ENCODE measurements at regions not wholly inside any gene's neighbourhood (a gene's known extent, or its start where the extent isn't known, plus 50 kb on each side); places are given as distances from the start of the nearest gene placed in this dataset.
A peak's percentile ranks its signal among the peaks of the same experiment; 100 is the strongest.

DNA sequence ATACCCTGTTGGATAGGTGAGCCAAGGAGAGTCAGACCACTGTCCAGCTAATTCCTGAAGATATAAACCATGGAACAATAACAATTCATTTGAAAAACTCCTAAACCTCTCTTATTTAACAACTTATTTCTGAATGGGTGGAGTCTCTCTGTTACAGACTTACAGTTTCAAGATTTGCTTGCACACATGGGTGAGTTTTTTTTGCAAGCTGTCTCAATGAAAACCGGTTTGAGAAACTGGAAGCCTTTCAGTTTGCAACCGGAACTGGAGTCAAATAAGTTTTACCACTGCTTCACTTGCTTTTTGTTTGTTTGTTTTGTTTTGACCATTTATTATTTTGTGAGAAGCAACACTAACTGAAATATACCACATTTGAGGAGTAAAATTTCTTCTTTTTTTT is 243.8 kb downstream of the MTERF1 start:
- no peak for DNase-seq

DNA sequence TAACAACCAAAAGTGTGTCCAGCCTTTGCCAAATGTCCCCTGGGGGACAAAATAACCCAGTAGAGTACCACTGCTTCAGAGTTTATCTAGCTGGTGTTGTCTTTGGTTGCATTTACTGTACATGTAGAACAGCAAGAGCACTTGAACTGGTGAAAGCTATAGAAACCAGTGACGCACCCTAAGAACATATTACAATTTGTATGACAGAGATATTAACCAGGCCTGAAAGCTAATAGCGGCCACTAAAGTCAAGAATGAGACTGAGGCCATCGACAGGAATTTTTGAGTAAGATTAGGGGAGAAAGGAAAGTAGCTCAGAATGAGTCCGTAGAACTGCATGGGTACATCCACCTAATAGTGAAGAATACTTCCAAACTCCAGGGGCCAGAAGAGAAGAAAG is 236.2 kb downstream of the MTERF1 start:
- DNase-seq = no peak

DNA sequence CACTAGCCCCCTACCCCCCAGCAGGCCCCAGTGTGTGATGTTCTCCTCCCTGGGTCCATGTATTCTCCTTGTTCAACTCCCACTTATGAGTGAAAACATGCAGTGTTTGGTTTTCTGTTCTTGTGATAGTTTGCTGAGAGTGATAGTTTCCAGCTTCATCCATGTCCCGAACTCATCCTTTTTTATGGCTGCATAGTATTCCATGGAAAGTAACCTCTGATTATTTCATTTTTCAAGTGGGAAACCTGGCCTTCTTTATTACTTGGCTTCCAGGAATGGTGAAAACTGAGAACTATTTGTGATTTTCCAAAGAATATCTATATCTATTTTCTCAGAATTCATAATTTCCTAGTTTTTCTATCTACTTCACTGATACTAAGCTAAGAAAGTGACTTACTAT is 235.0 kb downstream of the MTERF1 start:
- no peak for DNase-seq

DNA sequence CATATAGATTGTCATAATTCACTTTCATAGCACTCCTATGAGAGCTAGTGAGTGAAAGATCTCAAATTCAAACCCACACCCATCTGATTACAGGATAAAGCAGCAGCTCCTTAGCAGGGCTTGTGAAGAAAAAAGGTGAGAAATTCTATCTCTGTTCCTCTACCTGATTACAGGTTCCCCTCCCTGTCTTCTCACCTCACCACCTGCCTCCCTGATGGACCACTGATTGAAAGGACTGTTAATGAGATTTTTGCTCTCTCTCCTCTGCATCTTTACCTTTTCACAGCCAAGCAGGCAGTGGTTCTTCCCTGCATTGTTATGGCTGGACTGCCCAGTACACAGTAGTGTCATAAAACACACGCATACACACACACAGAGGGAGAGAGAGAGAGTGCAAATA is 228.5 kb downstream of the MTERF1 start:
- no peak for DNase-seq

DNA sequence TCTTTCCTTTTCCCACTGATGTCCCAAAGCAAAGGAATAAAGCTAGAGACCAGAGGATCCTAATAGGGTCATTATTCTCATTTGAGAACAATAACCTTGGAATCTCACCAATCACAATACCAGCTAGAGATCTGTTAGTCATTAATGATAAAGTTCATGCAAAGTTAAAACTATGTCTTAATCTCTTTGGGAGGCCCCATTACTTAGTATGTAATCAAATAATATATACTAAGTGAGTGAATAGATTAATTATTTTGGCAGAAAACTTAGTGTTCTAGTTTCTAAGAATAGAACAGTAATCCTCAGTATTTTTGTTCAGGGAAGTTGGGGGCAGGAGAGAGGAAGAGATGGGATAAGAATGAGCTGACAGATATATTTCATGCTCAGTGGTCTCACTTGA is 227.2 kb downstream of the MTERF1 start:
- DNase-seq = no peak

DNA sequence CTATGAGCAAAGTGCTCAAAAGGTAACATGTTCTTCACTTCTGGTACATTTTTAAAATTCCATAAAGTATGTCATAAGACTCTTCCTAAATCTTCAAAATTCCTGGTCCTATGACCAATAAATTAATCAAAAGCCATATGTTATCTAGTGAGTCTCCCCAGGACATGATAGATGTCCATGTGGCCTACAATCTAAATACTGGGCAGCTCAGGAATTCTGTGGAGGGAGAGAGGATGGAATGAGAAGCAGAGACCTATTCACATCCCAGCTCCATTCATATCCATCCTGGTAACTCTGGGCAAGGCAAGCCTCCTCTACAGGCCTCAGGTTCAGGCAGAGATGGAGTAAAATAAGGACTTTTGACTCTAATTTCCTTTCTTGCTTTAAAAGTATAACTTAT is 224.8 kb downstream of the MTERF1 start:
- DNase-seq = no peak

DNA sequence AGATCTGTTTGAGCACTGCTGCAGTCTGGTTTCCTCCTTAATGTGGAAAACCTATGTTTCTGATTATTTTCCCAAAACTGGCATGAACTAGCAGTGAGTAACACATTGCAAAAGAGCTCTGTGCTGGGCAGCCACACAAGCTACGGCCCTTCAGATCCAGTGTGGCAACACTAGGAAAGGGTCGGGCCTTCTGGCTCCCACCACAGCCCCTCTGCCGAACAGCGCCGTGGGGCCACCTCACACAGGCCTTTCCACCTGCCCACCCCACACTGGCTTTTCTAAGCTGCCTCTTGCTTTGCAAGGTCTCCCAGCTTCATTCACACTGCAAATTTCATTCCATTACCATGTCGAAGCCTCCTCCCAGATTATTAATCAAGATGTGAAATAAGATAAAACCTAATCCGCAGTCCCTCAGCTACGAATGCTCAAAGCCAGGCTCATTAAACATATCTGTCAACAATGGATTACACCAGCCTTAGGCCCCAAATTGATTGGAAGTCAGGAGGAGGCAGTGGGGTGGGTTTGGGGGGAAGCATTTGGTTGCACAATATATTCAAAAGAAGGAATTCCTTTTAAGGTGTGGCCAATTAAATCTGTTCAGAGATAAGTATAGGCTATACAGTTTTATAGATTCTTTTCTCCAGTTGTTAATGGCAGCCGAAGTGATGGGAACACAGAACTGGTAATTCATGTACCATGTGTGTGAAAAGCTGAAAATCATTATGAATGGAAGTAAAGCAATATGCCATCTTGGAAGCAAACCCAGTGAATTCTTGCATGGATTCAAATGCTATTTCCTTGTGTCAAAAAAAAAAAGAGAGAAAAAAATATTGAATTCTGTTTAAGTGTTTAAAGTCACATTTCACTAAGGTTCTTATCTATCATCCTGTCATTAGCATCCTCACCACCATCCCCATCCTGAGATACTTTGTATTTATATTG is 223.7 kb downstream of the MTERF1 start:
- peak; percentile 3 for DNase-seq

DNA sequence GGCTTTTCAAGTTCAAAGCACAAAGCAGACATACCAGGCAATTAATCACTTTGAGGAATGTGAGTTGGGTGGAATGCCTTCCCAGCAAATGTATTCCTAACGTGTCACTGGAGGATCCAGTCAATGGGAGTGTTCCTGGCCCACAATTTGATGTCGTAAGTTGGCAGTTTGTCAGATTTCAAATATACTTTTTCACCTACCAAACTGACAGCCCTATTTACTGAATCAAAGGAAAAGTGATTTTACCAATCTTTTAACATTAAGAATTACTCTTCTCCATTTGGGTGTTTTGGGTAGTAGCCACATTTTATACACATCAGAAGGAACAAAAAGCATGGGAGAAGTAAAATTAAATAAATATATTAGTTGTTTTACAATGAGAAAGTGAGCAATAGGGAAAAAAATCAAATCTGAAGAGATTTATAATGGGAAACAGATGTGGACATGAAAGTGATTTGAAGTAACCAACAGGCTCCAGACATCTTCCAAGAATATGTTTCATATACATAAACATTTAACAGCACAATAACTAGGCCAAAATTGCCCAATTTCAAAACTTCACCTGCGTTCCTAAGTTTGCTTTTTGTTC is 222.9 kb downstream of the MTERF1 start:
- DNase-seq = peak; percentile 62

DNA sequence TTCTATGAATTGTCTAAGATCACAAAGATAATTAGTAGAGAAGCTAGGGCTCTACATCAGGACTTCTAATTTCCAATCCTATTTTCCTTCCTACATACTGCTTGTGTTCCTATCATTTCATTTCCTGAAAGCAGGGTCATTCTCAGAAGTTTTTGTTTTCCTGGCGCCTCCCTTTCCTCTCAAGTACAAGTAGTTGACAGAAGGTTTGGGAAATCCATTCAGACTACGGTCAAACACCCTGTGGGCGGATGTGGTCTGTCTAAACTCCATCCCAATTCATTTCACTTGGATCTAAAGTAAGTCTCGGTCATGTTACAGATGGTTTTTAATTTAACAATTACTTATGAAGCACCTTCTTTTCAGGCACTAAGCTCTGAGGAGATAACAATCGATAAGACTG is 221.4 kb downstream of the MTERF1 start:
- no peak for DNase-seq

DNA sequence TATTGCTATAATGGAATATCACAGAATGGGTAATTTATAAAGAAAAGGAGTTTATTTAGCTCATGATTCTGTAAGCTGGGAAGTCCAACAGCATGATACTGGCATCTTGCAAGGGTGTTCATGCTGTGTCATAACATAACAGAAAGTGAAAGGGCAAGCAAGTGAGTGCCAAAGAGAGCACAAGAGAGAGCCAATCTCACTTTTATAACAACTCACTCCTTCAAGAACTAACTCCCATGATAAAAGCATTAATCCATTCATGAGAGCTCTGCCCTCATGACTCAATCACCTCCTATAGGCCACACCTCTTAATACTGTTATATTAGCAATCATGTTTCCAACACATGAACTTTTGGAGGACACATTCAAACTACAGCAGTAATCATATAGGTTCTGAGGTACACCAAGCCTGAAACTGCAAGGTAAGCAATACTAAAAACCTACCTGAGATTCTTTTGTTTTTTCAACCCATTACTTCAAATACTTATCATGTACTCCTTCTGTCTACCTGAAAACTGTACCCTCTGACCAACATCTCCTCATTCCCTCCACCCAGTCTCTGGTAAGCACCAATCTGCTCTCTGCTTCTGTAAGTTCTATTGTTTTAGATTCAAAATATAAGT is 219.7 kb downstream of the MTERF1 start:
- no peak for DNase-seq

DNA sequence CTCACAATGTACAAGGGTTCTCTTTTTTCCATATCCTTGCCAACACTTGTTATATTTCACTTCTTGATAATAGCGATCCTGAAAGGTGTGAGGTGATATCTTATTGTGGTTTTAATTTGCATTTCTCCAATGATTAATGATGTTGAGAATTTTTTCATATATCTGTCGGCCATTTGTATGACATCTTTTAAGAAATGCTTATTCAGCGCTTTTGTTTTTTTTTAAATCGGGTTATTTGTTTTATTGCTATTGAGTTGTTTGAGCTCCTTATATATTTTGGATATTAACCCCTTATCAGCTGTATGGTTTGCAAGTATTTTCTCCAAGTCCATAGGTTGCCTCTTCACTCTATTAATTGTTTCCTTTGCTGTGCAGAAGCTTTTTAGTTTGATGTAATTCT is 218.8 kb downstream of the MTERF1 start:
- DNase-seq = no peak

DNA sequence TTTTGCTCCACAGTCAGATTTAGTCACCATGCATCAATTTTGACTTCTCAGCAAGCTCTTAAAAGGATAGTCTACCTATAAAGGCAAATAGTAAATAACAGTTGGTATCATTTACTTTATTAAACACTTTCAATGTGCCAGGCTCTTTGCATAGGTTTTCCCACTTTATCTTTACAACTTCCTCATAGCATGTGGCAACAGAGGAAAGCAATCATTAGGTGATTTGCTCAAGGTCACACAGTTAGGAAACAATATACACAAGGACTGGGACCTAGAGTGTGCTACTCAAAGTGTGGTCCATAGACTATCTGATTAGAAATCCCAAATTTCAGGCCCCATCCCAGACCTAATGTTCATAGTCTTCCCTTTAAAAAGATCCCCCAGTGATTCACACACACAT is 212.3 kb downstream of the MTERF1 start:
- DNase-seq = no peak

DNA sequence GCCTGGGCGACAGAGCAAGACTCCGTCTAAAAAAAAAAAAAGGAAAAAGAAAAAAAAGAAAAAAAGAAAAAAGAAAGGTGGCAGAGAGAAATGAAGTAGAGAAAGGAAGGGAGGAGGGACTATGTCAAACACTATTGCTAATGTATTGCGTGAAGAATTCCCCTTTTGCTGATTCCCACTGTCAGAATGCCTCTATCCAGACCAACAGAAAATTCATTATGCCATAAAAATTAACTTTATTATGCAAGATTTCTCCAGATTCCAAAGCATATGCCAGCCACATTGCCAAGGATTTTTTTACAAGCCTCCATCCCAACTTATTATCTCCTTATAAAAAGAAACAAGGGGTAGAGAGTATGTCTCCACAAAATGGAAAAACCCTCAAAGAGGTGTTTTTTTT is 209.3 kb downstream of the MTERF1 start:
- no peak for DNase-seq

DNA sequence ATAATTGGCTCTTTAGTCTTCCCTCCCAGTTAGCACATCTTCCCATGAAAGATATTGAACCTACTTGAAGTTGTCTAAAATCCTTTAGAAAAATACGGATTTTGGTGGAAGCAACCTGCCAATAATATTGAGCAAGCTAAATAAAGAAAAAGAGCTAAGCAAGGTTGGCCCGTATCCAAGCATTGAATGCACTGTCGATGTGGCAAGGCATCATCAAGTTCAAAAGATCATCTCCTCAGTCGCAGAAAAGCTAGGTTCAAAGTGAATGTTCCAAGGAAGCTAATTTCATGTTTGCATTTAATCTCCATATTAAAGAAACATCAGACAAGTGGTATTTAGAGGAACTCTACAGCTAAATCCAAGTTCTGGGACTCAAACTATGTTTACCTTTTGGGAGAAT is 206.0 kb downstream of the MTERF1 start:
- DNase-seq = no peak

DNA sequence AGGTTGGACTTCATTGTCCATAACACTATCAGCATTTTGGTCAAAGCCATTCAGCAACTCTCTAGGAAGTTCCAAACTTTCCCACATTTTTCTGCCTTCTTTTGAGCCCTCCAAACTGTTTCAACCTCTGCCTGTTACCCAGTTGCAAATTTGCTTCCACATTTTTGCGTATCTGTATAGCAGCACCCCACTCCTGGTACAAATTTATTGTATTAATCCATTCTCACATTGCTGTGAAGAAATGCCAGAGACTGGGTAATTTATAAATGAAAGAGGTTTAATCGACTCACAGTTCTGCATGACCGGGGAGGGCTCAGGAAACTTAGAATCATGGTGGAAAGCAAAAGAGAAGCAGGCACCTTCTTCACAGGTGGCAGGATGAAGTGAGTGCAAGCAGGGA is 198.8 kb downstream of the MTERF1 start:
- DNase-seq = no peak

DNA sequence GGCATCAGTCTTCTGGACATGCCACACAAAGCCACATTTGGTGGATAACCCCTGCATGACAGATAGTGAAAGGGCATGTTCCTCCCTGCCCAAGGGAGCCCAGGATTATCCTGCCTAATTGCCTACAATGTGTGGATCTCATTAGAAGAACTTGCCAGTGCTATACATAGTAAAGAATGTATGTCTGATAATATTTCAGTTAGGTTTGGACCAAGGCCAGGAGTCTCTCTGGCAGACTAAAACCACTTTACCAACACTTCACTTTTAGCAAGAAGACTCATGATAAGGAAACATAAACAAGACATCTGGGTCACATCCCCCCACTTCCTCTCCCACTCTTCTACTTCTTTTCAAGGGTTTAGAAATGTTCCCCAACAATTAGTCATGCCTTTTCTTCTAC is 196.7 kb downstream of the MTERF1 start:
- peak; percentile 39 for DNase-seq

DNA sequence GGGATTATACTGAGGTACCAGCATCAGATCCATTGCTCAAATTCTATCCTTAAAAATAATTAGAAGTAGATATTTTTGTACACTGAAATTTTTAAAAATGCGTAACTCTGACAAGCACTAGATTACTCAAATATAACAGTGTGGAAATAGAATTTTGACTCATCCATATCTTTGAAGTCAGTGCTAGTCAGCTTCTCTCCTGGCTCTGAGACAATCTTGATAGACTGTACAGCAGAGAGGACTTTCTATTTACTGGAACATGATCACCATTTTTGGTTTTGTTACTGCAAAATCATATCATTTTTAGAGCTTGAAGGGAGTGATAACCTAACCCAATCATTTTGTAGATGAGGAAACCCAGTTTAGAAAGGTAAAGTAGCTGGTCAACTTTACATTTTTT is 195.0 kb downstream of the MTERF1 start:
- DNase-seq = no peak

DNA sequence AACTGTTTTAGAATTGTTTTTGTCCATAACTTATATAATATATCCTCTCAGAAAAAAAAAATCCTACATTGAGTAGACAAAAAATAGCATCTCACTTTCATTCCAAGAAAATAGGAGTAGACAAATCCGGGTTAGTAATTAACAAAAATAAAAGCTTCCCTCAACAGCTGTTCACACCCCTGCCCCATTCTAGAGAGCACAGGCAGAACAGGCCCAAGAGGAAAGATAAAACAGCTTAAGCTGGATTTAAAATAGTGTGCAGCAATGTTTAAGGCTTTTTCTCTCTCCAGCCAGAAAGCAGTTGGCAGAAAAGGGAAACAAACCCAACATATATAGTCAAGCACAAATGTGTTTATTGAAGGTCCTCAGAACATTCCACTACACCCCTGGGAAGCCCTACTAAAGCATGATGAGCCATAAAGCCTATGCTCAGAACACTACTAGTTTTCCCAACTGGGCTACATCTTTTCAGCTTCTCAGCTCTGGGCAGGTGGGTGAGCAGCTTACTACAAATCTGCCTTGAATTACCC is 189.9 kb downstream of the MTERF1 start:
- DNase-seq = no peak

DNA sequence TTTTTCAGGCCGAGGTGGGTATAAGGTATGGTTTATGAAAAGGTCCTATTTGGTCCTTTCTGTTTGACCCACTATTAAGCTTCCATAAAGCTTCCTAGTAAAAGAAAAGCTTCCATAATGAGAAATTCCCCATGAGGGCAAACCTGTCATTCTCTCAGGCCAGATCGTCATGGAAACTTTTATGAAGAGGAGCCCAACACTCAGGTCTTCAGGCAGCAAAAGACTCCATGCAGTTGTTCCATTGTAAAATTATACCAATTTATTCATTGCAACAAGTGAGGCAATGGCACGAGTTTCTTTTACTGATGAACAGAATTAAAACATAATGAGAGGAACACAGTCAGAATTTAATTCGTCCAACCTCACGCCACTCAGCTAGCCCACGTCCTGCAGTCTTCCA is 188.6 kb downstream of the MTERF1 start:
- DNase-seq = no peak

DNA sequence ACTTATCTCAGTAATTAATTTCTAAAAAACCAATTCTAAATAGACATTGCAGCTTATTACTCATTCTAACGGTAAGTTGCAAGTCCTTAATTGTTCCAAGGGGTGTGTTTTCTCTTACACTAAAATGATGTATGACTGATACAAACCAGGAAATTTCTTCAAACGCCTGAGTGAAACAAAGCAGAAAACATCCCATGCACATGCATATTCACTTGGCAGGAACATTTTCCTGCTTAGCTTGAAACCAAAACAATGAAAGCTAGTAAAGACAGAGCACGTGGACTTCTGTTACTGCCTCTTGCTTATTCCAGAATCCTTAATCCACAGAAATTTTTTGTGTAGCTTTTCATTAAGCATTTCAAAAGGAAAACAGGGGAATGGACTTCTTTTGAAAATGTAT is 187.7 kb downstream of the MTERF1 start:
- DNase-seq = no peak

DNA sequence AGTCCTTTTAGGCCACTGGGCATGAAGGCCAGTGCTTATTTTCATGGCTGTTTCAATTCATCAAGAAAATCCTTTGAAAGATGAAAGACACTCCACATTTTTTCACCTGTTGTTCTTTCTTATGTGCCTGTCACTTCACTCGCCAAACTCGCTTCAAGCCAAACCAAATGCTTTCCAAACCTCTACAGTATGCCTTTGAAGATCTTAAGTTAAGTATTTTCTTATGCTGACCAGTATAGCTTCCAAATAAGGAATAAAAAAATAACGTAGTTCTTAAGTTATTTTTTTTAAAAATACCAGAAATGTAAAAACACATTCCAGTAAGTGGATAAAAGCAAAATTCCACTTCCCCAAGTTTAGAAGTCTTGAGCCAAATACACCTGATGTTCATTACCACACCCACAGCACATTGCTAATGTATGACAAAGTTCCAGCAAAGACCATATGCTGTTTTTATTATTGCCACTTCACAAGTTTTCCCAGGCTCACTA is 186.1 kb downstream of the MTERF1 start:
- no peak for DNase-seq

DNA sequence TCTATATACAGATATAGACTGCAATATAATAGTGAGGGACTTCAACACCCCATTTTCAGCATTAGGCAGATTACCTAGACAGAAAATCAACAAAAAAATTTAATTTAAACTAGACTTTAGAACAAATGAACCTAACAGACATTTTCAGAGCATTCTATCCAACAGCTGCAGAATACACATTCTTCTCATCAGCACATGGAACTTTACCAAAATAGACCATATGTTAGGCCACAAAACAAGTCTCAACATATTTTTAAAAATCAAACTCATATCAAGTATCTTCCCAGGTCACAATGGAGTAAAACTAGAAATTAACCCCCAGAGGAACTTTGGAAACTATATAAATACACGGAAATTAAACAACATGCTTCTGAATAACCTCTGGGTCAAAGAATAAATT is 169.6 kb downstream of the MTERF1 start:
- DNase-seq = no peak

DNA sequence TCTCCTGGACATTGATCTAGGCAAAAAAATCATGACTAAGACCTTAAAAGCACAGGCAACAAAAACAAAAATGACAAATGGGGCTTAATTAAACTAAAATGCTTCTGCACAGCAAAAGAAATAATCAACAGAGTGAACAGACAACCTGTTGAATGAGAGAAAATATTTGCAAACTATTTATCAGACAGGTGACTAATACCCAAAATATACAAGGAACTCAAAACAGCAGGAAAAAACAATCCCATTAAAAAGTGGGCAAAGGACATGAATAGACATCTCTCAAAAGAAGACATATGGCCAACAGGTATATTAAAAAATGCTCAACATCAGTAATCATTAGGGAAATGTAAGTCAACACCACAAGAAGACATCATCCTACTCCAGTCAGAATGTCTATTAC is 166.8 kb downstream of the MTERF1 start:
- no peak for DNase-seq

All from EL (cell line).